HG02571 (cell line): ENCODE measurements at regions not wholly inside any gene's neighbourhood (a gene's known extent, or its start where the extent isn't known, plus 50 kb on each side); places are given as distances from the start of the nearest gene placed in this dataset.

Experiments
- ATAC-seq: cut with Tn5 transposase; IDR thresholded peaks from one replicate; pipeline ENCODE4 v1.9.1; 2021; ENCODE audit warnings: mild to moderate bottlenecking, moderate library complexity; ENCODE audit not compliant: unreplicated experiment

DNA sequence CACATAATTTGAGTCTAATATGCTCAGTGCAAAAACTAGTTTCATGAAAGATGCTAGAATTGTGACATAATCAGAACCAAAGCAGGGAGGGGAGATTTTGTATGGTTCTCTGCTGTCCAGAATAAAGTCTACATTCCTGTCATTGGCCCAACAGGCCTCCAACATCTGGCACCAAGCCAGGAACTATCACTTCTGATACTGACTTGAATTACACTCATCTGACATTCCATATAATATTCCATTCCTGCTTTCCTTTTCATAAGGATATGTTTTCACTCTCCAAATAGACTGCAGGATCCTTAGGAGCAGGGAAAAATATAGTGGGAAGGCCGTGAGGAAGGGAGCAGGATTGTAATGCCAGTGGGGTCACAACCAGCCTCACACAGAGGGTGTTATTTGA is 84.6 kb upstream of the BTN3A2 start:
- no peak for ATAC-seq

DNA sequence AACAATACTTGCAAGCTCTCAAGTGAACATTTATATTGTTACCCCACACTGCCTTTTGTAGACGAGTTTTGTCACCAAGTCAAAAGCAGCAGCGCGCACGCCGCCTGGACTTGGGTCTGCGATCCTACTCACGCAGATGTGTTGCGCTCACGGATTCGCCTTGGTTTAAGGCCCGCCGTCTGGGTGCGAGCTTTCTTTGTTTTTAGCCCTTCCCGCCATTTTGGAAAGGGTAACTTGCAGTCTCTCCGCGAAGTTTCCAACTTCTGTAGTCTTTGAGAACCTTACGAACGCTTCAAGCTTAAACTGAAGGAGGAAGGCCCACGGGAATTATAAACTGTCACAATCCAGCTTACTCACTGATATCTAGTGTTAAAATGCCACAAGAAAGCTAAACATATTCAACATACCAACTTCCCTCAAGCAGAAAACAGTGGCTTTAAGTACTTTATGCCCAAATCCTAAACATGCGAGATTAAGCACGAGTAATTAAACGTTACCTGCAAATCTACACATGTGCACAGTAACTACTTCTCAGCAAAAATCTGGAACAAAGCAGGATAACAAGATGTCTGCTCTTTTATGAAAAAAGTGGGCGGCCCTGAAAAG is 80.4 kb upstream of the BTN3A2 start:
- ATAC-seq, result no peak

DNA sequence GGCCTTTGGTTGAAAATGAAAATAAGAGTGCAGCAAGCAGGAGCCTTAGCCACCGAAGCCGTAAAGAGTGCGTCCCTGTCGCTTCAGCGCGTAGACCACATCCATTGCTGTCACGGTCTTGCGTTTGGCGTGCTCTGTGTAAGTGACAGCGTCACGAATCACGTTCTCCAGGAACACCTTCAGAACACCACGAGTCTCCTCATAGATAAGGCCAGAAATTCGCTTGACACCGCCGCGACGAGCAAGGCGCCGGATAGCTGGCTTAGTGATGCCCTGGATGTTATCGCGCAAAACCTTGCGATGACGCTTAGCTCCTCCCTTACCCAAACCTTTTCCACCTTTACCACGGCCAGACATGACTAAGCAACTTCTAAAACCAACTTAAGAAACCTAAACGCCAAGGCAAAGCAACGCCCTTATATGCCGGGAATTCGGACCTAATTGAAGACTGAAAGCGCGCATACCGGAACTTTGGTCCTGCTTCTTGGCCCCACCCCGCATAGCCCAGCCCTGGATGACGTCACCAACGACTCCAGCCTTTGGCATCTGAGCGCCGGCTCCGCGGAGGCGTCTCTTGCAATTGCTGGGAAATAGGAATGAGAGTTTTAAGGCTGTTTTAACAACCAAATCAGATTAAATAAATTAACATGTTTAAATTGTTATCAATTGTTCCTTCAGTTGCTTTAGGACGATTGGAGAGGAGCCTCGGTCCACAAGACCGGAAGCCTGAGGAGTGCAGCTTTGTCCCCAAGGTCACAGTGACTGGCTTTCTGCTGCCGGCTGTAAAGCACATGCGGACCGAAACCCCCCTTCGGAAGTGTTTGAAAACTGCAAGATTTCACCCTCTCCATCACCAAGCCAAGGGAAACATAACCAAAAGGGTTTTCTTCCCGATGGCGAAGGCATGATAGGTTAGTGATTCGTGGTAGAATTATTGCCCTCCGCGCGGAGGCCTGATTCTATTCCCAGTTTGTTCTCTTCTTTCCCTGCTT is 79.6 kb upstream of the BTN3A2 start:
- peak; percentile 78 for ATAC-seq

DNA sequence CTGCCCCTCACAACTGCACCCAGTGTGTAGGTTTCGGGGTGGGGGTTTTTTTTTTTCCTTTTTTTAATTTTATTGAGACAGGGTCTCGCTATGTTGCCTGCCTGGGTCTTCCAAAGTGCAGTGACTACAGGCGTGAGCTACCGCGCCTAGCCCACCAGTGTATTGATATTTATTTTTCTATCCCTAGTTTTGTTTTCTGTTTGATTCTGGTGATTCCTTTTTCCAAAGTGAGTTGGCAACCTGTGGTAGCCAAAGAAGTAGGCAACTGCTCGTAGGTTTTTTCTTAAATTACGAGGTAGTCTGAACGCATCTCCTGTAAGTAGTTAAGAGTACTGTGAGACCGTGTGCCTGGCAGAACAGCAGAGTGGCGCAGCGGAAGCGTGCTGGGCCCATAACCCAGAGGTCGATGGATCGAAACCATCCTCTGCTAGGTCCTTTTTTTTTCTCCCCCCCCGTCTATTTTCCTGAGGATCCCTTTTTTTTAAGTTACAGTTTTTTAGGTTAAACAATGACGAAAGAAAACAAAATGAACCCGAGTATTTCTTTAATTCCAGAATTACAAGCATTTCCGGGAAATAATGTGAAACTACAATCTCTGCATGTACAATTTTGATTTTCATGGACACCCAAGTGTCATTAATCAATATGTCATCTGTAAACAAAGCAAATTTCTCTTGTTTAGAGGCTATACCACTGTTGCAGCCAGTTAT is 78.7 kb upstream of the BTN3A2 start:
- no peak for ATAC-seq

DNA sequence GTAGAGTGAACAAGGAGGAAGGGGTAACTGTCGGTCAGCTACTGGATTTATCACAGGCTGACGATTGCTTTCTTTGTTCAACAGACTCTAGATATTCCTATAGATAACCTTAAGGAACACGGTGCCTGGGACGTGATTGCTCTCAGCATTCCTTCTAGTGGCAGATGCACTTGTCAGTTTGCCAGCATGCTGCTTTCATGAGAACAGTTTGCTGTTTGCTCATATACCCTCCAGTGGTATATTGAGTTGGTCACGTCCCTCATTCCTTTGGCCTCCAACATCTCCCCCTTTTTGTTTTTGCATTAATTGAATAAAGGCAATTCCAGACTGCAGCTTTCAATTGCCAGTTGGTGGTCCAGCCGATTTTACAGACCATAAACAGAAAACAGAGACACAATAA is 76.8 kb upstream of the BTN3A2 start:
- no peak for ATAC-seq

DNA sequence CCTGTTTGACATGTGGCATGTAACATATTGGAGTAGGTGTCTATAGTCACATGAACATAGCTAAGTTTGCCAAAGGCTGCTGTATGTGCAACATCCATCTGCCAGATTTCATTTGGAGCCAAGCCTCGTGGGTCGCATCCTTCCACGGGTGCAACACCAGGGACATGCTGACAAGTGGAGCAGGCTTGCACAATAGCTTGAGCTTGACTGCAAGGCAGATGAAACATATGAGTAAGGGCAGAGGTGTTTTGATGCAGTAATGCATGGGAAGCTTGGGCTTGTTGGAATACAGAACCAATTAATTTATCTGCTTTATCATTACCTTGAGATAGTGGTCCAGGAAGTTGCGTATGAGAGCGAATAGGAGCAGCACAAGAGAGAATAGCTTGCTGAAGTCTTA is 74.1 kb upstream of the BTN3A2 start:
- ATAC-seq, result no peak

DNA sequence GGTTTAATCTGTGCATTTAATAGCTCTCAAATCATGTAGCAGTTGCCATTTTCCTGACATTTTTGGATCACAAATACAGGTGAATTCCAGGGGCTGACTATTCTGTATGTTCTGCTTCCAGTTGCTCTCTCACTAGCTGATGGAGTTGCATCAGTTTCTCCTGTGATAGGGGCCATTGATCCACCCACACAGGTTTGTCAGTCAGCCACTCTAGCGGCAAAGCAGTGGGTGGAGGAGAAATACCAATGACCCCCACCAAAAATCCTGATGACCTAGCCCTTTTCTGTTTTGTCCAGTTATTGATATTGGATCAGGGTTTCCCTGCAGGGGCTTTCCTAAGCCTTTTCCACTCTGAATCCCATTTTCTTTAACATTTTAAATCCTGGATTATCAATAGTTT is 72.3 kb upstream of the BTN3A2 start:
- ATAC-seq, result no peak

DNA sequence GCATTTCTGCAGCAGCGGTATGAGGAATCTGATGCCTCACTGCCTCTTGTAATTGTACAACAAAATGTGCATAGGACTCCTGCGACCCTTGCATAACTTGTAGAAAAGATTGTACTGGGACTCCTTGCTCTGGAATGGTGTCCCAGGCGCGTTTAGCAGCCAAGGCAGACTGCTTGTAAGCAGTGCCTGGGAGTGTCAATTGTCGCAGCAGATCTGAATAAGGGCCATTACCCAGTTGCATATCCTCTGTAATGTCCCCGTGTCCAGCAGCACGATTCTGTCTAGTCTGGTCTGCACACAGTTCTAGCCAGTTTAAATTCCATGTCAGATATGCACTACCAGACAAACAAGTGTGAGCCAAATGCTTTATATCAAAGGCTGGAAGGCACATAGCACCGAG is 70.7 kb upstream of the BTN3A2 start:
- no peak for ATAC-seq

DNA sequence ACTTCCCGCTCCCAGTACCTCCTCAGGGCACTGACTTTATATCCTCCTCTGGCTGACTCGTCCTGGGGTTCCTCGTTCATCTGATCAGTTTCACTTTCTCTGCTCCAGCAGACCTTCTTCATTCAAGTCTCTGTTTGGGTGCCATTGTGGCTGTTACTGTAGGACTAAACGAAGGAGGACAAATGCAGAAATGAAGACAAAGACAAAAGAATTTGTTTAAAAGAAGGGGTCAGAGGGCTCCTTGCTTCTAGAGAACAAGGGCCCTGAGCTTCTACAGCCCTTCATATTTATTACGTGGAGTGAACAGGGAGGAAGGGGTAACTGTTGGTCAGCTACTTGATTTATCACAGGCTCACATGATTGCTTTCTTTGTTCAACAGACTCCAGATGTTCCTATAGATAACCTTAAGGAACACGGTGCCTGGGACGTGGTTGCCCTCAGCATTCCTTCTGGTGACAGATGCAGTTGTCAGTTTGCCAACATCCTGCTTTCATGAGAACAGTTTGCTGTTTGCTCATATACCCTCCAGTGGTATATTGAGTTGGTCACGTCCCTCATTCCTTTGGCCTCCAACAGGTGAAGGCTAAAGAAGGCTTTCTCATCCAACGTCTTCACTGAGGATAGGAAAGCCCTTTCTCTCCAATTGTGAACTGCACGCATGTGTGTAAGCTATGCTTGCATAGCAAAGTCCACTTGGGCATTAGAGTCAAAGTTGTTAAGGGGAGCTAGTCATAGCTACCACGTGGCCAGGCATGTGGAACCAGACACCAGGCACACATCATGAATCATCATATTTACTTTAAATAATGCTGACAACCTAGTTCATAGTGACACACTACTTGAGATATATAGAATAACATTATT is 69.1 kb upstream of the BTN3A2 start:
- ATAC-seq, result no peak

DNA sequence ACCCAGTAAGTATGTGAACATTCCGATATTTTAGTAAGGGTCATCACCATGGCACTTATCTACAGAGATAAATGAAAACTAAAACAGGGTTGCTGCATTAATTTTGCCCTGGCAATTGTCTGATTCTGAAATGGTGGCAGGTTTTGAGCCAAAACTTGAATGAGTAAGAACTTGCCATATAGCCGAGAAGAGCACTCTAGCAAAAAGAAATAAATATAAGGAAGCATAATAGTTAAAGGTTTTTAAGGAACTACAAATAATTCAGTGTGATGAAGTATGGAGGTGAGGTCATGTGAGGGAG is 68.5 kb upstream of the BTN3A2 start:
- no peak for ATAC-seq

DNA sequence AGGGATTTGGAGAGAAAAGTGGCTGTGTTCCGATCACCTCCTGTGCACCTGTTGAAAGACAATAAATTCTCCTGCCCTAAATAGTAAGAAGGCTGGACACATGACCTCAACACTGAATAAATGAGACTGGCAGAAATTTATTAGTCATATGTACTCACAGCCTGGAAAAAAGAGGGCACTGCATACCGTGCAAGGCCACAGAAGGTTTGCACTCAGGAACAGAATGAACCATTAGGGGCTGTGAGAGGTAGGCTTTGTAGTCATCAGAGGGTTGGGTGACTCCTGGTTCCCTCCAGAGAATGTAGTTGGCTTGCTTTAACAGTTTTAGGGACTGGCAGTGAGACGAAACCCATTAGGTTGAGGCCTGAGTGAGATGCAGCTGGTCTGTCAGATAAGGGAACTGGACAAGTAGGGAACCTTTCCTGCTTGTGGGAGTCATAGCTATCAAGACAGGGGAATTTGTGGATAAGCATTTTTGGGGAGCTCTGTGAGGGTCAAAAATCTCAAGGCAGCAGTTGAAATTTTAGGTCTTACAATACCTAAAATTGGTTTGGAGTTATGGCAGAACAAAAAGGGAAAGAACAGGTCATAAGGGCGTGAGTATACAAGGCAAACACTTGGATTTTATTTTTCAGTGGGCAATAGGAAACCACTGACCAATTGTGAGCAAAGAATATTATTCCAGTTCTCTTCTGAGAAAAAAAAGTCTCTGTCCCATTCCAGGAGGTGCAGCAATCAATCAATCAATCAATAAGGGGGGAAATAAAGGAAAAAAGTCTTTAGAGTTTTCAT is 67.9 kb upstream of the BTN3A2 start:
- ATAC-seq, result no peak

DNA sequence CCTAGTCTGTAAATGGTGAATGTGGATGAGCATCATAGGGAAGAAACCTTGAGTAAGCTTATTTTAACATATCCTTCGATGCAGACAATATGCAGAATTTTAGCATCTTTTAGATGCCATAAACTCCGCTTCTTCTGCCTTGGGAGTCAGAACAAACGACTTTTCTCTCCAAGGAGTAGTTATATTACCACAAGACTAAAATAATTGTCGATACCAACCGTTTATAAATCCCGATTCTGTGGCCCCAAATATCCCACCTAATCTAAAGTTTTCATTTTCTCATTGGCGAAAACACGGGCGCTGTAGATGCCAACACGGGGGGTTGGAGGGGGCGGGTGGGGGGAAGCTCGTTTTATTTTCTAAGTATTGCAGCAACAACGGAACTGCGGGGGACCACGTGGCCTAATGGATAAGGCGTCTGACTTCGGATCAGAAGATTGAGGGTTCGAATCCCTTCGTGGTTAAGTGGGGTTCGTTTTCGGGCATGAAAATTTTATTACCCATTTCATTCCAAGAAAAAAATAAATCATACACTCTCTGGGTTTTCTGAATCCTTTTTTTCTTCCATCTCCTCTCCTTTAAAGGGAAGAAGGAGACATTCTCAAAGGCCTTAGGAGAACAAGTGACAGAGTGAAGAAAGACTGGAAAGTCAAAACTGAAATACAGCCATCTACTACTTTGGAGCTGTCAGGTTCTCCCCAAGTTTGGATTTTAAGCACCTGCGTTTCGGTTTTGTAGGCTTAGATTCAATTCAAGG is 65.5 kb upstream of the BTN3A2 start:
- no peak for ATAC-seq

DNA sequence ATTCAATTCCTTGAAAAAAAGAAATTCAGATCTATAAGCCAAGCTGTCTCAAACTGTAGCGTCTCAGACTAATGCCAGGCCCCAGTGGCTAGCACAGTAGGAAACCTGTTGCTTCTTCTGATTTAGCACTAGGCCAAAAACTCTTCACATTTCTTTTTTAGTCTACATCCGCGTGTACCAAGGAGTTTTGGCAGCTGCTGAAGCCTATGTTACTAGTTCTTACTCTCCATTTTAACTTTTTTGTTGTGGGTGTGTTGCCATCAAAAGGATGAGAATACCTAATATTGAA is 65.0 kb upstream of the BTN3A2 start:
- ATAC-seq, result no peak

DNA sequence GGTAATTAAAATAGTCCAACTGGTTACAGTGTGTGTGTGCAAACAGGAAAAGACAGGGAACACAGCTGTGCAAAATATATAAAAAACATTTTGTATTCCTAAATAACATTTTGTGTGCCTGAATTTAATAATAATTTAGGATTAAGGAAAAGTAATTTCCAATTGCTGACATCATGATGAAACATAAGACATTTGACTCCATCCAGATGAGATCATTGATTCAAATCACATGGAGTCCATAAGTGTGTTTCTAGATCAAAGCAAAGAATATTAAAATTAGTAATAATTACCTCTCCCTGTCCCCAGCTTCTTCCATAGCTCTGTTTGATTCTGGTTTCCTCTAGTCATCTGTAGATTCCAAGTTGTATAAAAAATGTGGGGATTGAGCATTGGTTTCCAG is 64.6 kb upstream of the BTN3A2 start:
- no peak for ATAC-seq

DNA sequence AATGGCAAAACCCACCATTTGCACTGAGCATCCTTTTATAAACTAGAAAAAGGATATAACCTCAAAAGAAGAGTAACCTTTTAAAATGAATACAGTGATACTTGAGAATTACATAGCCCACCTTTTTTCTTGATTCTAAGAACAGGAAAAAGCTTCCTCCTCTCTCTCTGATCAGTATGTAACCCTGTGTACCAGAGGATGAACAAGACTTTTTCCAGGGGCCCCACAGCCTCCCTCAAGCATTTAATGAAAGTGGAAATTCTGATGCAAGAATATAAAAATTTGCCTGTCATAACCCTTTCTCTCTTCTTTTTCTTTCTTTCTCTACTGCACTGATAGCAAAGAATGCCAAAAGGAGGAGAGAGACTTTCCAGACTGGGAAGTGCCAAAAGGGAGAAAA is 64.2 kb upstream of the BTN3A2 start:
- ATAC-seq, result no peak

DNA sequence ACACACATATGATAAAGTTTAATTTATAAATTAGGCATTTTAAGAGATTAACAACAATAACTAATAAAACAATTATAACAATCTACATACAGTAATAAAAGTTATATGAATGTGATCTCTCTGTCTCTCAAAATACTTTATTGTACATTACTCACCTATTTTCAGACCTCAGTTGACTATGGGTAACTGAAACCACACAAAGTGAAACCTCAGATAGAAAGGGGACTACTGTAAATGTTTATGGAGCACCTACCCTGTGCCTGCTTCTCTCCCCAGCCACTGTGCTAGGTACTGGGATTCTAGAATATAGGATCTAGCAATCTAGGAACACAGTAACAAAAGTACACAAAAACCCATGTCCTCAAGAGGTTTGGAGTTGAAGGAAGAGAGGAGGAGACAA is 63.4 kb upstream of the BTN3A2 start:
- ATAC-seq, result no peak

DNA sequence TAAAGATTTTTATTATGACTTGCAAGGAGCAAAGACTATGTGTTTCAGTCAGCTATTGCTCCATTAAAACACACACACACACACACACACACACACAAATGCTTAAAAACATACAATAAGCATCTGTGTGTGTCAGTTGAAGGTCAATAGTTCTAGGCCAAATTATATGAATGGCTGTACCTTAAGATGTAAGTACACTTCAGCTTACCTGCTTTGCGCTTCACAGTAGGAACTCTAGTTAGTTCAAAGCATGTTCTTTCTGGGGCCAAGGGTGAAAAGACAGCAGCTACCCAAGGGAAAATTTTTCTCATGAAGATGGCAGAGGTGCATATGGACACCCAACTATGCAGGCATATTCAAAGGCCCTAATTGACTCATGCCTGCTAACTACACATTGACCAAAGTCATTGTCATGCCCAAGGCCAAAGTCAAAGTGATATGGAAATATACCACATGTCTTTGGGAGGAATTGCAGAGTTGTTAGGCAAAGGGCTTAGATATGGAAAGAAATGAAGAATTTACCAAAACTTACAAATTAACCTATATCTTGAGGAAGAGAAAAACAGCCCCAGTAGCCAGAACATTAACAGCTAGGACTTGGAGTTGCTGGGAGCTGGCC is 61.9 kb upstream of the BTN3A2 start:
- ATAC-seq, result no peak

DNA sequence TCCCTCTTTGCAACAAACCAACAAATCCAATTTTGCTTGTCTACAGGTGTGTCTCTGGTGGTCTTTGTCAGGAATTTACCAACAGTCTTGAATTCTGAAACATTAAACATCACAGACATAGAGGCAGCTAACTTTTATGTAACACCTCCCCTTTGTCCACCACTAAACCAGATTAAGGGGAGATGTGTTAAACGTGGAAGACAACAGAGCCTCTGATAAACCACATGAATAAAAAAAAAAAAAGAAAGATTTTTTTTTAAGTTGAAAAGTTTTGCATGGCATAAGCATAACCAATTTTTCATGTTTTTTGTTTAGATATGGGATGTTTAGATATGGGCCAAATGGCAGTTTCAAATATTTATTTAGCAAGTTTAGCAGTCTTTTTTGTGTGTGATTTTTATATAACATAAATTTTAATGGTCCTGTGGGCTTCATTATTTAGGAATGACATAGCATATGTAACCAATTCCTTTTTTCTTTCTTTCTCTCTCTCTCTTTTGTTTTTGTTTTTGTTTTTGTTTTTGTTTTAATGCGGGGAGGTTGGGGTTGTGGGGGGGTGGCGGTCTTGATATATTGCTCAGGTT is 60.7 kb upstream of the BTN3A2 start:
- no peak for ATAC-seq
